ENCODE measurements at regions not wholly inside any gene's neighbourhood (a gene's known extent, or its start where the extent isn't known, plus 50 kb on each side); places are given as distances from the start of the nearest gene placed in this dataset.

GRCh38 chr2:88503771-88504170 is 51.3 kb upstream of the FOXI3 start:
- no peak for DNase-seq (ENCODE audit: low spot score)

GRCh38 chr2:88503359-88503662 is 50.8 kb upstream of the FOXI3 start:
- DNase-seq (ENCODE audit: low spot score) = peak; percentile 43
